Liver (tissue), 8 donors: ENCODE measurements at regions not wholly inside any gene's neighbourhood (a gene's known extent, or its start where the extent isn't known, plus 50 kb on each side); places are given as distances from the start of the nearest gene placed in this dataset.

ENCODE experiments used
- DNase-seq: peaks from one replicate; pipeline ENCODE4 v3.0.0-alpha.2; 2017; ENCODE audit warnings: low spot score
- H3K27ac ChIP-seq, 2 donors: one replicate each; pipeline ENCODE4 v1.7.0; 2013; ENCODE audit warnings: inconsistent platforms in 2 of 2, low read length in 2 of 2, control low read depth in 1 of 2, low read depth in 1 of 2, mild to moderate bottlenecking in 1 of 2
- H3K27me3 ChIP-seq, 4 donors: one replicate each; pipeline versions ENCODE4 v1.6.1 to v1.7.0; 2013; ENCODE audit warnings: low read length in 3 of 4, inconsistent platforms in 1 of 4, mild to moderate bottlenecking in 1 of 4, moderate library complexity in 1 of 4; ENCODE audit not compliant: control insufficient read depth in 4 of 4, insufficient read depth in 4 of 4
- H3K36me3 ChIP-seq, 4 donors: one replicate each; pipeline versions ENCODE4 v1.6.1 to v1.7.0; 2013; ENCODE audit warnings: low read length in 3 of 4, mild to moderate bottlenecking in 3 of 4, low read depth in 1 of 4, moderate library complexity in 1 of 4; ENCODE audit not compliant: control insufficient read depth in 4 of 4, insufficient read depth in 3 of 4
- H3K4me1 ChIP-seq, 4 donors: one replicate each; pipeline versions ENCODE4 v1.6.1 to v1.7.0; 2013; ENCODE audit warnings: low read length in 3 of 4, mild to moderate bottlenecking in 3 of 4, moderate library complexity in 1 of 4; ENCODE audit not compliant: control insufficient read depth in 4 of 4, insufficient read depth in 4 of 4
- H3K4me3 ChIP-seq, 3 donors: one replicate each; pipeline versions ENCODE4 v1.6.1 to v1.7.0; 2013; ENCODE audit warnings: low read length in 3 of 3, control low read depth in 1 of 3, low read depth in 1 of 3, mild to moderate bottlenecking in 1 of 3
- H3K9ac ChIP-seq, 2 donors: one replicate each; pipeline ENCODE4 v1.7.0; 2013; ENCODE audit warnings: low read length in 2 of 2, mild to moderate bottlenecking in 2 of 2, moderate library complexity in 2 of 2, control low read depth in 1 of 2, low read depth in 1 of 2
- H3K9me3 ChIP-seq, 4 donors: one replicate each; pipeline versions ENCODE4 v1.6.1 to v1.7.0; 2013; ENCODE audit warnings: low read length in 3 of 4; ENCODE audit not compliant: control insufficient read depth in 4 of 4
- CTCF ChIP-seq: fragments of 150-350 bp; IDR thresholded peaks from 2 replicates; pipeline ENCODE4 v1.5.1; 2017; ENCODE audit warnings: improper control_type of control experiment, low read depth, low read length; ENCODE audit not compliant: missing input control
- EGR1 ChIP-seq, 2 donors: IDR thresholded peaks; 2 replicates each; pipeline ENCODE4 v1.6.1; 2016 to 2018; ENCODE audit warnings: antibody characterized with exemption in 2 of 2, low read depth in 2 of 2
- FOXA1 ChIP-seq: IDR thresholded peaks from 2 replicates; pipeline ENCODE4 v1.6.1; 2016; ENCODE audit warnings: antibody characterized with exemption
- FOXA2 ChIP-seq: IDR thresholded peaks from 2 replicates; pipeline ENCODE4 v1.6.1; 2016; ENCODE audit warnings: antibody characterized with exemption
- HNF4A ChIP-seq, 2 donors: conservative IDR thresholded peaks; 2 replicates each; pipeline ENCODE4 v1.6.1; 2016; ENCODE audit warnings: antibody characterized with exemption in 2 of 2, mild to moderate bottlenecking in 2 of 2
- HNF4G ChIP-seq: IDR thresholded peaks from 2 replicates; pipeline ENCODE4 v1.6.1; 2016; ENCODE audit warnings: antibody characterized with exemption
- JUND ChIP-seq, 2 donors: IDR thresholded peaks; 2 replicates each; pipeline ENCODE4 v1.6.1; 2016; ENCODE audit warnings: antibody characterized with exemption in 2 of 2
- NR2F2 ChIP-seq: IDR thresholded peaks from 2 replicates; pipeline ENCODE4 v1.6.1; 2016; ENCODE audit warnings: antibody characterized with exemption
- RAD21 ChIP-seq, 2 donors: IDR thresholded peaks; 2 replicates each; pipeline ENCODE4 v1.6.1; 2016; ENCODE audit warnings: antibody characterized with exemption in 2 of 2, mild to moderate bottlenecking in 2 of 2
- RXRA ChIP-seq, 2 donors: IDR thresholded peaks; 2 replicates each; pipeline ENCODE4 v1.6.1; 2017 to 2018; ENCODE audit warnings: antibody characterized with exemption in 2 of 2, mild to moderate bottlenecking in 1 of 2
- SP1 ChIP-seq: IDR thresholded peaks from 2 replicates; pipeline ENCODE4 v1.6.1; 2018; ENCODE audit warnings: antibody characterized with exemption, mild to moderate bottlenecking
- TAF1 ChIP-seq: conservative IDR thresholded peaks from 2 replicates; pipeline ENCODE4 v1.6.1; 2016; ENCODE audit warnings: antibody characterized with exemption, mild to moderate bottlenecking
- YY1 ChIP-seq: IDR thresholded peaks from 2 replicates; pipeline ENCODE4 v1.6.1; 2016; ENCODE audit warnings: antibody characterized with exemption, mild to moderate bottlenecking
- WGBS: extraction: QIAGEN DNeasy Blood & Tissue Kit; methylation state at CpG from one replicate; pipeline ENCODE4 v1.1.7; 2013; 5-methylcytosine and 5-hydroxymethylcytosine counted together
- TF ChIP-seq, protein P1 (sequence below): IDR thresholded peaks from 2 replicates; pipeline ENCODE4 v1.6.1; 2016; ENCODE audit warnings: antibody characterized with exemption
- TF ChIP-seq, protein P2 (sequence below): IDR thresholded peaks from 2 replicates; pipeline ENCODE4 v1.6.1; 2016; ENCODE audit warnings: antibody characterized with exemption
- TF ChIP-seq, protein P3 (sequence below): IDR thresholded peaks from 2 replicates; pipeline ENCODE4 v1.6.1; 2016; ENCODE audit warnings: antibody characterized with exemption, mild to moderate bottlenecking
- TF ChIP-seq, protein P4 (sequence below): IDR thresholded peaks from 2 replicates; pipeline ENCODE4 v1.6.1; 2016; ENCODE audit warnings: antibody characterized with exemption
- donor health status: healthy.
- donor health status: healthy.
- donor health status: healthy.
- donor health status: healthy.
- donor health status: healthy.

DNA sequence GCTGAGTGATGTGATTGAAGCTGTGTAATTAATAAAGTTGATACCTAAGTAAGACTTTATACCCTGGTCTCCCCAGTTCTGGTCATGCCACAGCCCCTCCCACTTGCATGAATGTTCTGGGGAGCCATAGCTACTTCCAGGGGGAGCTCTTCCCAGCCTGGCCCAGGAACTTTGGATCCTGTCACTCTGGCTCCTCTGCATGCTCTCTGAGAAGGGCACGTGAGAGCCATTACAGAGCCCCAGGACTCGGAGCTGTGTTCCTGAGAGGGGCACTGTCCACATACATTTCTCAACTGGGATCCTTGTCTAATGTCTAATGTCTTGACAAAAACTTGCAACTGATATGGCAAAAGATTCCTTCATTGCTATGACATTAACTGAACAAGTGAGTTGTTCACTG lies 173.9 kb upstream of the NPY start (continued):
- TF ChIP-seq, protein P1, sequence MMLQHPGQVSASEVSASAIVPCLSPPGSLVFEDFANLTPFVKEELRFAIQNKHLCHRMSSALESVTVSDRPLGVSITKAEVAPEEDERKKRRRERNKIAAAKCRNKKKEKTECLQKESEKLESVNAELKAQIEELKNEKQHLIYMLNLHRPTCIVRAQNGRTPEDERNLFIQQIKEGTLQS = no peak
- TF ChIP-seq FOXA2 (no peak), YY1 (no peak), SP1 (no peak), HNF4A (conservative IDR thresholded peaks at IDR 0.05) (no peak), RXRA (IDR thresholded peaks at IDR 0.05) (no peak)

DNA sequence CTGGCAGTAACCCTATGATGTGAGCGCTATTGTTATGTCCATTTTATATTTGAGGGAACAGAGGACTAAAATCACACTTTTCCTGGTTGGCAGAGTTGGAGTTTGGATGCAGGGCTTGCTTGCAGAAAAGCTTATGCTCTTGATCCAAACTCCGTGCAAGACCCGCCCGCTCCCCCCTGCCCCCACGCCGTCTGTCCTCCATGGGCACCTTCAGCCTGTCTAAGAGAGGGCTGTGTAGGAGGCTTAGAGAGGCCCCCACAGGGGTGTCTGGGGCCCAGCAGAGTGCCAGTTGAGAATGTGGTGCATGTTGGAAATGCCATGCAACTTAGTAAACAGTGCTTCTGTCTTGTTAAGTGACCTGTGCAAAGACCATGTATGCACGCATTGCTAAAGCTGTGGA lies 170.5 kb upstream of the NPY start:
- no peaks in the 10 kb centered on the region for H3K36me3 ChIP-seq
- no peak overlapping the region for H3K4me3 ChIP-seq
- no peak overlapping the region for H3K27ac ChIP-seq
- no peak for DNase-seq
- no peak for TF ChIP-seq YY1
- TF ChIP-seq SP1 = no peak
- no peak for TF ChIP-seq NR2F2
- TF ChIP-seq TAF1 = no peak
- TF ChIP-seq, protein P2, sequence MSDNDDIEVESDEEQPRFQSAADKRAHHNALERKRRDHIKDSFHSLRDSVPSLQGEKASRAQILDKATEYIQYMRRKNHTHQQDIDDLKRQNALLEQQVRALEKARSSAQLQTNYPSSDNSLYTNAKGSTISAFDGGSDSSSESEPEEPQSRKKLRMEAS = no peak
- no peak for TF ChIP-seq HNF4A (conservative IDR thresholded peaks at IDR 0.05)
- TF ChIP-seq CTCF = no peak
- no peak for TF ChIP-seq HNF4G
- TF ChIP-seq RXRA (IDR thresholded peaks at IDR 0.05) = no peak
- TF ChIP-seq FOXA1 = no peak
- TF ChIP-seq, protein P1 = no peak
- TF ChIP-seq, protein P3, sequence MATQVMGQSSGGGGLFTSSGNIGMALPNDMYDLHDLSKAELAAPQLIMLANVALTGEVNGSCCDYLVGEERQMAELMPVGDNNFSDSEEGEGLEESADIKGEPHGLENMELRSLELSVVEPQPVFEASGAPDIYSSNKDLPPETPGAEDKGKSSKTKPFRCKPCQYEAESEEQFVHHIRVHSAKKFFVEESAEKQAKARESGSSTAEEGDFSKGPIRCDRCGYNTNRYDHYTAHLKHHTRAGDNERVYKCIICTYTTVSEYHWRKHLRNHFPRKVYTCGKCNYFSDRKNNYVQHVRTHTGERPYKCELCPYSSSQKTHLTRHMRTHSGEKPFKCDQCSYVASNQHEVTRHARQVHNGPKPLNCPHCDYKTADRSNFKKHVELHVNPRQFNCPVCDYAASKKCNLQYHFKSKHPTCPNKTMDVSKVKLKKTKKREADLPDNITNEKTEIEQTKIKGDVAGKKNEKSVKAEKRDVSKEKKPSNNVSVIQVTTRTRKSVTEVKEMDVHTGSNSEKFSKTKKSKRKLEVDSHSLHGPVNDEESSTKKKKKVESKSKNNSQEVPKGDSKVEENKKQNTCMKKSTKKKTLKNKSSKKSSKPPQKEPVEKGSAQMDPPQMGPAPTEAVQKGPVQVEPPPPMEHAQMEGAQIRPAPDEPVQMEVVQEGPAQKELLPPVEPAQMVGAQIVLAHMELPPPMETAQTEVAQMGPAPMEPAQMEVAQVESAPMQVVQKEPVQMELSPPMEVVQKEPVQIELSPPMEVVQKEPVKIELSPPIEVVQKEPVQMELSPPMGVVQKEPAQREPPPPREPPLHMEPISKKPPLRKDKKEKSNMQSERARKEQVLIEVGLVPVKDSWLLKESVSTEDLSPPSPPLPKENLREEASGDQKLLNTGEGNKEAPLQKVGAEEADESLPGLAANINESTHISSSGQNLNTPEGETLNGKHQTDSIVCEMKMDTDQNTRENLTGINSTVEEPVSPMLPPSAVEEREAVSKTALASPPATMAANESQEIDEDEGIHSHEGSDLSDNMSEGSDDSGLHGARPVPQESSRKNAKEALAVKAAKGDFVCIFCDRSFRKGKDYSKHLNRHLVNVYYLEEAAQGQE = no peak
- no peak for TF ChIP-seq RAD21 (IDR thresholded peaks at IDR 0.05)
- TF ChIP-seq FOXA2 = no peak
- no peak for TF ChIP-seq EGR1 (IDR thresholded peaks at IDR 0.05; ENCODE audit: low read depth in 2 of 2)
- TF ChIP-seq, protein P4, sequence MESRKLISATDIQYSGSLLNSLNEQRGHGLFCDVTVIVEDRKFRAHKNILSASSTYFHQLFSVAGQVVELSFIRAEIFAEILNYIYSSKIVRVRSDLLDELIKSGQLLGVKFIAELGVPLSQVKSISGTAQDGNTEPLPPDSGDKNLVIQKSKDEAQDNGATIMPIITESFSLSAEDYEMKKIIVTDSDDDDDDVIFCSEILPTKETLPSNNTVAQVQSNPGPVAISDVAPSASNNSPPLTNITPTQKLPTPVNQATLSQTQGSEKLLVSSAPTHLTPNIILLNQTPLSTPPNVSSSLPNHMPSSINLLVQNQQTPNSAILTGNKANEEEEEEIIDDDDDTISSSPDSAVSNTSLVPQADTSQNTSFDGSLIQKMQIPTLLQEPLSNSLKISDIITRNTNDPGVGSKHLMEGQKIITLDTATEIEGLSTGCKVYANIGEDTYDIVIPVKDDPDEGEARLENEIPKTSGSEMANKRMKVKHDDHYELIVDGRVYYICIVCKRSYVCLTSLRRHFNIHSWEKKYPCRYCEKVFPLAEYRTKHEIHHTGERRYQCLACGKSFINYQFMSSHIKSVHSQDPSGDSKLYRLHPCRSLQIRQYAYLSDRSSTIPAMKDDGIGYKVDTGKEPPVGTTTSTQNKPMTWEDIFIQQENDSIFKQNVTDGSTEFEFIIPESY = no peak
- no peak for TF ChIP-seq JUND (IDR thresholded peaks at IDR 0.05)
- peaks cover 0 to 3% (median 0%) of the 10 kb centered on the region in 4 donors for H3K27me3 ChIP-seq
- WGBS = 94% methylated on average over 7 of the region's 7 CpGs
- no peaks in the 10 kb centered on the region for H3K9me3 ChIP-seq
- no peak overlapping the region for H3K9ac ChIP-seq
- H3K4me1 ChIP-seq = no peaks in the 10 kb centered on the region
